ENCODE measurements at regions not wholly inside any gene's neighbourhood (a gene's known extent, or its start where the extent isn't known, plus 50 kb on each side); places are given as distances from the start of the nearest gene placed in this dataset.

GRCh38 chr4:157791236-157791635, 381.6 kb downstream of the GASK1B start:
- Histone ChIP-seq H2AFZ (ENCODE audit: low read depth, low read length, severe bottlenecking) (no peak overlapping the region), H3K27ac (ENCODE audit: low read depth, low read length) (no peak overlapping the region), H3K27me3 (ENCODE audit: low read length) (no peaks in the 10 kb centered on the region), H3K4me2 (ENCODE audit: low read depth, low read length, poor library complexity, severe bottlenecking) (no peak overlapping the region), H3F3A (ENCODE audit: insufficient read depth) (no peaks in the 10 kb centered on the region), H3K4me3 (ENCODE audit: insufficient read depth, low read length, poor library complexity, severe bottlenecking) (no peak overlapping the region), H3K79me2 (ENCODE audit: insufficient read depth, low read length) (no peaks in the 10 kb centered on the region), H4K20me1 (ENCODE audit: low read depth, low read length) (no peaks in the 10 kb centered on the region), H3K36me3 (ENCODE audit: low read length) (no peaks in the 10 kb centered on the region), H3K9me3 (ENCODE audit: insufficient read depth, low read length) (no peaks in the 10 kb centered on the region), H3K9me2 (replicated peaks; ENCODE audit: insufficient read depth, low read length) (no peaks in the 10 kb centered on the region), H3K9ac (ENCODE audit: low read length) (no peak overlapping the region)
- TF ChIP-seq EZH2phosphoT487 (conservative IDR thresholded peaks at IDR 0.05; ENCODE audit: low read length): no peak
- no peak for TF ChIP-seq CTCF (IDR thresholded peaks at IDR 0.05; ENCODE audit: insufficient read depth, low read length, poor library complexity, severe bottlenecking)

GRCh38 chr4:157787618-157788017, 385.2 kb downstream of the GASK1B start:
- H3K27me3 ChIP-seq (ENCODE audit: low read length): no peaks in the 10 kb centered on the region

GRCh38 chr4:157781361-157781760, 391.5 kb downstream of the GASK1B start:
- H3K79me2 ChIP-seq (ENCODE audit: insufficient read depth, low read length): no peaks in the 10 kb centered on the region
- TF ChIP-seq EZH2phosphoT487 (conservative IDR thresholded peaks at IDR 0.05; ENCODE audit: low read length): no peak
- no peak for TF ChIP-seq CTCF (IDR thresholded peaks at IDR 0.05; ENCODE audit: insufficient read depth, low read length, poor library complexity, severe bottlenecking)

More at GRCh38 chr4:157787618-157788017, 385.2 kb downstream of the GASK1B start:
- Histone ChIP-seq H3K79me2 (ENCODE audit: insufficient read depth, low read length) (no peaks in the 10 kb centered on the region), H4K20me1 (ENCODE audit: low read depth, low read length) (no peaks in the 10 kb centered on the region), H3K27ac (ENCODE audit: low read depth, low read length) (no peak overlapping the region), H2AFZ (ENCODE audit: low read depth, low read length, severe bottlenecking) (no peak overlapping the region), H3K4me2 (ENCODE audit: low read depth, low read length, poor library complexity, severe bottlenecking) (no peak overlapping the region), H3K9ac (ENCODE audit: low read length) (no peak overlapping the region), H3K9me2 (replicated peaks; ENCODE audit: insufficient read depth, low read length) (no peaks in the 10 kb centered on the region), H3K36me3 (ENCODE audit: low read length) (no peaks in the 10 kb centered on the region), H3K4me3 (ENCODE audit: insufficient read depth, low read length, poor library complexity, severe bottlenecking) (no peak overlapping the region), H3K9me3 (ENCODE audit: insufficient read depth, low read length) (no peaks in the 10 kb centered on the region), H3F3A (ENCODE audit: insufficient read depth) (no peaks in the 10 kb centered on the region)
- no peak for TF ChIP-seq CTCF (IDR thresholded peaks at IDR 0.05; ENCODE audit: insufficient read depth, low read length, poor library complexity, severe bottlenecking)
- no peak for TF ChIP-seq EZH2phosphoT487 (conservative IDR thresholded peaks at IDR 0.05; ENCODE audit: low read length)

More at GRCh38 chr4:157781361-157781760, 391.5 kb downstream of the GASK1B start:
- H3K27ac ChIP-seq (ENCODE audit: low read depth, low read length): no peak overlapping the region
- H3F3A ChIP-seq (ENCODE audit: insufficient read depth): no peaks in the 10 kb centered on the region
- H3K9ac ChIP-seq (ENCODE audit: low read length): no peak overlapping the region
- H3K9me2 ChIP-seq (replicated peaks; ENCODE audit: insufficient read depth, low read length): no peaks in the 10 kb centered on the region
- no peaks in the 10 kb centered on the region for H3K9me3 ChIP-seq (ENCODE audit: insufficient read depth, low read length)
- H3K27me3 ChIP-seq (ENCODE audit: low read length): no peaks in the 10 kb centered on the region
- no peaks in the 10 kb centered on the region for H3K36me3 ChIP-seq (ENCODE audit: low read length)
- no peak overlapping the region for H3K4me3 ChIP-seq (ENCODE audit: insufficient read depth, low read length, poor library complexity, severe bottlenecking)
- no peaks in the 10 kb centered on the region for H4K20me1 ChIP-seq (ENCODE audit: low read depth, low read length)
- no peak overlapping the region for H2AFZ ChIP-seq (ENCODE audit: low read depth, low read length, severe bottlenecking)
- H3K4me2 ChIP-seq (ENCODE audit: low read depth, low read length, poor library complexity, severe bottlenecking): no peak overlapping the region

Data from SU-DHL-6 (cell line).